ENCODE measurements at regions not wholly inside any gene's neighbourhood (a gene's known extent, or its start where the extent isn't known, plus 50 kb on each side); places are given as distances from the start of the nearest gene placed in this dataset.

GRCh38 chr10:47178537-47179290 is 121.3 kb upstream of the GDF10 start:
- Mint-ChIP-seq H3K27me3 (ENCODE audit: low read depth in 3 of 3) (peaks cover 0 to 6% (median 2%) of the 10 kb centered on the region in 3 donors), H3K4me3 (no peak overlapping the region), H3K27ac (peak overlapping the region in 2 of 7 donors; percentile 6 to 21), H3K4me1 (peaks cover 3% of the 10 kb centered on the region), H3K36me3 (peaks cover 0 to 3% of the 10 kb centered on the region in 2 donors), H3K9me3 (peaks cover 0 to 4% (median 0%) of the 10 kb centered on the region in 7 donors)
- no peaks in the 10 kb centered on the region for H3K36me3 ChIP-seq (replicated peaks in 1 of 2; ENCODE audit: control insufficient read depth in 1 of 2, insufficient read depth in 2 of 2, low read length in 2 of 2)
- H2AFZ ChIP-seq (ENCODE audit: insufficient read depth, low read depth, low read length, poor library complexity, severe bottlenecking): no peak overlapping the region
- H3K79me2 ChIP-seq (ENCODE audit: insufficient read depth, low read length): no peaks in the 10 kb centered on the region
- no peak for DNase-seq
- no peak for TF ChIP-seq CTCF (IDR thresholded peaks at IDR 0.05)
- 98% methylated on average over 4 of the region's 5 CpGs for WGBS (ENCODE audit: insufficient coverage)
- no peak overlapping the region for H3K9ac ChIP-seq (ENCODE audit: insufficient read depth, low read length, poor library complexity, severe bottlenecking)
- intact Hi-C loops (cut with micrococcal nuclease): no loop called here
- no peaks in the 10 kb centered on the region for H3K9me3 ChIP-seq (replicated peaks in 1 of 2; ENCODE audit: control insufficient read depth in 1 of 2, insufficient read depth in 1 of 2, low read length in 2 of 2)
- no peak overlapping the region for H3K27ac ChIP-seq (ENCODE audit: low read depth in 1 of 2, low read length in 2 of 2)
- H4K20me1 ChIP-seq (ENCODE audit: insufficient read depth, low read length): no peaks in the 10 kb centered on the region
- H3K4me3 ChIP-seq (replicated peaks in 1 of 3; ENCODE audit: low read depth in 2 of 3, low read length in 3 of 3): no peak overlapping the region
- no peak overlapping the region for H3K4me2 ChIP-seq (replicated peaks; ENCODE audit: extremely low read depth, low read length, poor library complexity, severe bottlenecking)
- no peaks in the 10 kb centered on the region for H3K27me3 ChIP-seq (ENCODE audit: control insufficient read depth in 2 of 2, insufficient read depth in 2 of 2, low read length in 2 of 2)
- no peaks in the 10 kb centered on the region for H3K4me1 ChIP-seq (ENCODE audit: control insufficient read depth in 1 of 2, insufficient read depth in 2 of 2, low read length in 2 of 2)

GRCh38 chr10:47179291-47179647 is 120.7 kb upstream of the GDF10 start:
- Histone ChIP-seq H3K9me3 (replicated peaks in 1 of 2; ENCODE audit: control insufficient read depth in 1 of 2, insufficient read depth in 1 of 2, low read length in 2 of 2) (no peaks in the 10 kb centered on the region), H3K4me3 (replicated peaks in 1 of 3; ENCODE audit: low read depth in 2 of 3, low read length in 3 of 3) (no peak overlapping the region), H4K20me1 (ENCODE audit: insufficient read depth, low read length) (no peaks in the 10 kb centered on the region), H3K27ac (ENCODE audit: low read depth in 1 of 2, low read length in 2 of 2) (no peak overlapping the region), H3K79me2 (ENCODE audit: insufficient read depth, low read length) (no peaks in the 10 kb centered on the region), H2AFZ (ENCODE audit: insufficient read depth, low read depth, low read length, poor library complexity, severe bottlenecking) (no peak overlapping the region), H3K4me1 (ENCODE audit: control insufficient read depth in 1 of 2, insufficient read depth in 2 of 2, low read length in 2 of 2) (no peaks in the 10 kb centered on the region), H3K4me2 (replicated peaks; ENCODE audit: extremely low read depth, low read length, poor library complexity, severe bottlenecking) (no peak overlapping the region), H3K36me3 (replicated peaks in 1 of 2; ENCODE audit: control insufficient read depth in 1 of 2, insufficient read depth in 2 of 2, low read length in 2 of 2) (no peaks in the 10 kb centered on the region), H3K27me3 (ENCODE audit: control insufficient read depth in 2 of 2, insufficient read depth in 2 of 2, low read length in 2 of 2) (no peaks in the 10 kb centered on the region), H3K9ac (ENCODE audit: insufficient read depth, low read length, poor library complexity, severe bottlenecking) (no peak overlapping the region)
- Mint-ChIP-seq H3K27ac (no peak overlapping the region), H3K9me3 (peaks cover 0 to 4% (median 0%) of the 10 kb centered on the region in 7 donors), H3K4me1 (peaks cover 3% of the 10 kb centered on the region), H3K36me3 (peaks cover 0 to 3% of the 10 kb centered on the region in 2 donors), H3K4me3 (no peak overlapping the region), H3K27me3 (ENCODE audit: low read depth in 3 of 3) (peaks cover 0 to 6% (median 2%) of the 10 kb centered on the region in 3 donors)
- WGBS (ENCODE audit: insufficient coverage): no CpG with 5 or more reads among the region's 1 CpG
- no peak for TF ChIP-seq CTCF (IDR thresholded peaks at IDR 0.05)
- no peak for DNase-seq
- intact Hi-C loops (cut with micrococcal nuclease): no loop called here
